HCT116 (cell line): ENCODE measurements at regions not wholly inside any gene's neighbourhood (a gene's known extent, or its start where the extent isn't known, plus 50 kb on each side); places are given as distances from the start of the nearest gene placed in this dataset.

Source experiments
- ATAC-seq: fragments of 200-7000 bp; cut with Tn5 transposase; 2 replicates; pipeline ENCODE4 v1.9.1; 2020; ENCODE audit warnings: mild to moderate bottlenecking, moderate library complexity
- BruUV-seq: library from RNA; stranded (reverse); fragments of 400-500 nt; replicated peaks from 2 replicates; lab custom pipeline; 2021; lab: Mats Ljungman, UMichigan
- CTCF ChIA-PET: fragments of 300-600 bp; sonication (Branson Sonifier 250); formaldehyde crosslinking; loops from one replicate; lab custom pipeline; 2021; ENCODE audit warnings: antibody characterized with exemption; lab: Charles Lee
- POLR2A ChIA-PET: fragments of 300-600, 350-600 bp; sonication (Branson Sonifier 250); formaldehyde crosslinking; loops from one replicate; lab custom pipeline; 2021; ENCODE audit warnings: antibody characterized with exemption; lab: Charles Lee
- RAD21 ChIA-PET, 2 experiments: fragments of 300-600 bp; sonication (Branson Sonifier 250); formaldehyde crosslinking; loops; one replicate each; lab custom pipeline; 2023; ENCODE audit warnings: low total read pairs in 2 of 2; ENCODE audit not compliant: uncharacterized antibody in 2 of 2, unreplicated experiment in 2 of 2, low non-redundant PET in 1 of 2; lab: Charles Lee
- DNase-seq: peaks from one replicate; pipeline ENCODE4 v3.0.0-alpha.2; 2010; ENCODE audit warnings: low read depth, low spot score
- H2AFZ ChIP-seq: fragments of 200-600 bp; shearing (Covaris generic), sonication (generic); 2 replicates; pipeline ENCODE4 v1.6.1; 2017; ENCODE audit warnings: low read depth, mixed run types, mixed read lengths, antibody characterized with exemption, low read length; ENCODE audit not compliant: poor library complexity, severe bottlenecking
- H3K27ac ChIP-seq: 2 replicates; pipeline ENCODE4 v1.5.1; 2012; ENCODE audit warnings: low read depth, low read length
- H3K27me3 ChIP-seq: fragments of 200-600 bp; sonication (generic); 2 replicates; pipeline ENCODE4 v1.6.1; 2016; ENCODE audit warnings: mixed run types, low read length, mixed read lengths; ENCODE audit not compliant: insufficient read depth
- H3K36me3 ChIP-seq, 2 experiments: fragments of 200-500 bp in 1 of 2; fragments of 200-600 bp in 1 of 2; sonication (Bioruptor generic) in 1 of 2; sonication (generic) in 1 of 2; 2 replicates each; pipeline versions ENCODE4 v1.5.1 to v1.6.1; 2014 to 2016; ENCODE audit warnings: low read length in 2 of 2, inconsistent platforms in 1 of 2, mixed read lengths in 1 of 2, mixed run types in 1 of 2; ENCODE audit not compliant: insufficient read depth in 2 of 2, control insufficient read depth in 1 of 2
- H3K4me1 ChIP-seq, 2 experiments: fragments of 200-600 bp in 1 of 2; sonication (generic) in 1 of 2; 2 replicates each; pipeline versions ENCODE4 v1.5.1 to v1.6.1; 2012 to 2017; ENCODE audit warnings: low read length in 2 of 2, inconsistent platforms in 1 of 2, mild to moderate bottlenecking in 1 of 2, mixed read lengths in 1 of 2, mixed run types in 1 of 2, moderate library complexity in 1 of 2; ENCODE audit not compliant: insufficient read depth in 2 of 2, control insufficient read depth in 1 of 2
- H3K4me2 ChIP-seq: fragments of 200-600 bp; sonication (generic); 2 replicates; pipeline ENCODE4 v1.6.1; 2017; ENCODE audit warnings: mixed run types, low read length, mixed read lengths
- H3K4me3 ChIP-seq, 2 experiments: fragments of 200-600 bp in 1 of 2; sonication (generic) in 1 of 2; replicated peaks in 1 of 2; 2 replicates each; pipeline ENCODE4 v1.5.1; 2011 to 2016; ENCODE audit warnings: low read length in 2 of 2, control low read depth in 1 of 2, low read depth in 1 of 2, mild to moderate bottlenecking in 1 of 2, mixed read lengths in 1 of 2, mixed run types in 1 of 2
- H3K79me2 ChIP-seq: fragments of 200-600 bp; sonication (generic); 2 replicates; pipeline ENCODE4 v1.6.1; 2017; ENCODE audit warnings: mild to moderate bottlenecking, mixed run types, low read length, moderate library complexity, mixed read lengths; ENCODE audit not compliant: insufficient read depth
- H3K9ac ChIP-seq: fragments of 200-600 bp; sonication (generic); 2 replicates; pipeline ENCODE4 v1.6.1; 2016; ENCODE audit warnings: low read length, mixed read lengths
- H3K9me2 ChIP-seq: fragments of 200-600 bp; sonication (generic), shearing (Covaris generic); 2 replicates; pipeline ENCODE4 v1.6.1; 2017; ENCODE audit warnings: mixed run types, mild to moderate bottlenecking, moderate library complexity; ENCODE audit not compliant: insufficient read depth
- H3K9me3 ChIP-seq, 2 experiments: fragments of 200-500 bp in 1 of 2; fragments of 200-600 bp in 1 of 2; sonication (Bioruptor generic) in 1 of 2; sonication (generic) in 1 of 2; 2 replicates each; pipeline ENCODE4 v1.6.1; 2014 to 2017; ENCODE audit warnings: low read length in 2 of 2, mixed read lengths in 2 of 2, inconsistent platforms in 1 of 2, low read depth in 1 of 2, mild to moderate bottlenecking in 1 of 2, mixed run types in 1 of 2, moderate library complexity in 1 of 2; ENCODE audit not compliant: control insufficient read depth in 1 of 2, insufficient read depth in 1 of 2
- H4K20me1 ChIP-seq: fragments of 200-600 bp; sonication (generic), shearing (Covaris generic); 2 replicates; pipeline ENCODE4 v1.6.1; 2017; ENCODE audit warnings: mixed run types, mild to moderate bottlenecking, moderate library complexity; ENCODE audit not compliant: insufficient read depth
- CBX3 ChIP-seq: IDR thresholded peaks from 2 replicates; pipeline ENCODE4 v1.6.1; 2012; ENCODE audit warnings: low read depth
- CEBPB ChIP-seq: IDR thresholded peaks from 2 replicates; pipeline ENCODE4 v1.6.1; 2012; ENCODE audit warnings: low read depth
- ELF1 ChIP-seq: IDR thresholded peaks from 2 replicates; pipeline ENCODE4 v1.6.1; 2012; ENCODE audit warnings: low read depth, borderline replicate concordance
- EZH2 ChIP-seq: fragments of 200-600 bp; sonication (generic); IDR thresholded peaks from 2 replicates; pipeline ENCODE4 v1.6.1; 2017; ENCODE audit warnings: antibody characterized with exemption, mixed run types
- JUND ChIP-seq: IDR thresholded peaks from 2 replicates; pipeline ENCODE4 v1.6.1; 2012
- POLR2A ChIP-seq: IDR thresholded peaks from 2 replicates; pipeline ENCODE4 v1.7.0; 2011; ENCODE audit warnings: borderline replicate concordance; ENCODE audit not compliant: insufficient read depth, insufficient read length; ENCODE audit errors: extremely low read depth
- POLR2AphosphoS5 ChIP-seq: IDR thresholded peaks from 2 replicates; pipeline ENCODE4 v1.6.1; 2011; ENCODE audit warnings: mild to moderate bottlenecking, low read depth, low read length, moderate library complexity
- RAD21 ChIP-seq: IDR thresholded peaks from 2 replicates; pipeline ENCODE4 v1.6.1; 2012; ENCODE audit warnings: low read depth, mild to moderate bottlenecking
- SP1 ChIP-seq: IDR thresholded peaks from 2 replicates; pipeline ENCODE4 v1.6.1; 2012; ENCODE audit warnings: low read depth
- SRF ChIP-seq: IDR thresholded peaks from 2 replicates; pipeline ENCODE4 v1.6.1; 2012; ENCODE audit warnings: low read depth
- TCF7L2 ChIP-seq: IDR thresholded peaks from 2 replicates; pipeline ENCODE4 v1.7.0; 2011; ENCODE audit warnings: borderline replicate concordance, inconsistent platforms; ENCODE audit not compliant: insufficient read depth, insufficient read length; ENCODE audit errors: extremely low read depth
- YY1 ChIP-seq: IDR thresholded peaks from 2 replicates; pipeline ENCODE4 v1.6.1; 2011; ENCODE audit warnings: low read length, low read depth, moderate library complexity, mild to moderate bottlenecking; ENCODE audit not compliant: insufficient replicate concordance; ENCODE audit errors: extremely low read depth
- ZFX ChIP-seq: fragments of 450-650 bp; IDR thresholded peaks from 2 replicates; pipeline ENCODE4 v1.6.1; 2017
- ZNF274 ChIP-seq: fragments of 200-500 bp; sonication (Bioruptor generic); IDR thresholded peaks from 2 replicates; pipeline ENCODE4 v1.6.1; 2014; ENCODE audit warnings: mild to moderate bottlenecking, low read depth, low read length, inconsistent platforms
- intact Hi-C: fragments of 100-400 bp; cut with micrococcal nuclease; formaldehyde crosslinking; loops from 2 replicates; pipeline ENCODE4 v1.10.0; 2022
- TF ChIP-seq, protein P1 (sequence below): IDR thresholded peaks from 2 replicates; pipeline ENCODE4 v1.6.1; 2012
- TF ChIP-seq, protein P2 (sequence below), 3 experiments: fragments of 200-600 bp in 1 of 3; sonication (generic) in 1 of 3; IDR thresholded peaks in 2 of 3; conservative IDR thresholded peaks in 1 of 3; 2 replicates each; pipeline ENCODE4 v1.5.1; 2012 to 2017; ENCODE audit warnings: low read depth in 2 of 3, low read length in 2 of 3, antibody characterized with exemption in 1 of 3, borderline replicate concordance in 1 of 3, control low read depth in 1 of 3, mild to moderate bottlenecking in 1 of 3, mixed read lengths in 1 of 3, mixed run types in 1 of 3, moderate library complexity in 1 of 3; ENCODE audit not compliant: insufficient read depth in 1 of 3
- TF ChIP-seq, protein P3 (sequence below): IDR thresholded peaks from 2 replicates; pipeline ENCODE4 v1.6.1; 2012; ENCODE audit warnings: low read depth
- TF ChIP-seq, protein P4 (sequence below): IDR thresholded peaks from 2 replicates; pipeline ENCODE4 v1.6.1; 2012
- TF ChIP-seq, protein P5 (sequence below): IDR thresholded peaks from 2 replicates; pipeline ENCODE4 v1.6.1; 2011; ENCODE audit warnings: mild to moderate bottlenecking, low read length, moderate library complexity; ENCODE audit not compliant: insufficient replicate concordance; ENCODE audit errors: extremely low read depth

DNA sequence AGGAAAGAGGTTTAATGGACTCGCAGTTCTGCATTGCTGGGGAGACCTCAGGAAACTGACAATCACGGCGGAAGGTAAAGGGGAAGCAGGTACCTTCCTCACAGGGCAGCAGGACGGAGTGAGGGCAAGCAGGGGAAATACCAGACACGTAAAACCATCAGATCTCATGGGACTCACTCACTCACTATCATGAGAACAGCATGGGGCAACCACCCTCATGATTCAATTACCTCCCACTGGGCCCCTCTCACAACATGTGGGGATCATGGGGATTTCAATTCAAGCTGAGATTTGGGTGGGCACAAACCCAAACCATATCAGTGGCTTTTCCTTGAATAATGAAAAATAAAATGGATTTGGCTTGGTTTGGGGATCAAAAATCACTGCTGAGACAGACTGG is 380.5 kb downstream of the VRK1 start:
- peaks cover 17 to 51% of the 10 kb centered on the region in 2 experiments for H3K4me1 ChIP-seq
- peak overlapping the region; percentile 36; the same call in 1 of the 2 replicates for H3K4me2 ChIP-seq
- no peak for ATAC-seq
- CTCF ChIA-PET = interaction anchor here (1.0 kb wide), 1 partner anchor 122 kb away, joined by 6 read pairs; no protein-coding TSS in a partner anchor
- no peak overlapping the region for H3K27ac ChIP-seq
- TF ChIP-seq TCF7L2 (no peak), CEBPB (no peak), SP1 (no peak), ELF1 (no peak), POLR2AphosphoS5 (no peak), ZNF274 (no peak), EZH2 (no peak), CBX3 (no peak), SRF (no peak), YY1 (no peak), ZFX (no peak), RAD21 (no peak), JUND (no peak), POLR2A (no peak)
- TF ChIP-seq, protein P1, sequence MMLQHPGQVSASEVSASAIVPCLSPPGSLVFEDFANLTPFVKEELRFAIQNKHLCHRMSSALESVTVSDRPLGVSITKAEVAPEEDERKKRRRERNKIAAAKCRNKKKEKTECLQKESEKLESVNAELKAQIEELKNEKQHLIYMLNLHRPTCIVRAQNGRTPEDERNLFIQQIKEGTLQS = no peak
- TF ChIP-seq, protein P2, sequence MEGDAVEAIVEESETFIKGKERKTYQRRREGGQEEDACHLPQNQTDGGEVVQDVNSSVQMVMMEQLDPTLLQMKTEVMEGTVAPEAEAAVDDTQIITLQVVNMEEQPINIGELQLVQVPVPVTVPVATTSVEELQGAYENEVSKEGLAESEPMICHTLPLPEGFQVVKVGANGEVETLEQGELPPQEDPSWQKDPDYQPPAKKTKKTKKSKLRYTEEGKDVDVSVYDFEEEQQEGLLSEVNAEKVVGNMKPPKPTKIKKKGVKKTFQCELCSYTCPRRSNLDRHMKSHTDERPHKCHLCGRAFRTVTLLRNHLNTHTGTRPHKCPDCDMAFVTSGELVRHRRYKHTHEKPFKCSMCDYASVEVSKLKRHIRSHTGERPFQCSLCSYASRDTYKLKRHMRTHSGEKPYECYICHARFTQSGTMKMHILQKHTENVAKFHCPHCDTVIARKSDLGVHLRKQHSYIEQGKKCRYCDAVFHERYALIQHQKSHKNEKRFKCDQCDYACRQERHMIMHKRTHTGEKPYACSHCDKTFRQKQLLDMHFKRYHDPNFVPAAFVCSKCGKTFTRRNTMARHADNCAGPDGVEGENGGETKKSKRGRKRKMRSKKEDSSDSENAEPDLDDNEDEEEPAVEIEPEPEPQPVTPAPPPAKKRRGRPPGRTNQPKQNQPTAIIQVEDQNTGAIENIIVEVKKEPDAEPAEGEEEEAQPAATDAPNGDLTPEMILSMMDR (IDR thresholded peaks at IDR 0.05 in 2 of 3, conservative IDR thresholded peaks at IDR 0.05 in 1 of 3; ENCODE audit: borderline replicate concordance in 1 of 3, insufficient read depth in 1 of 3, low read depth in 2 of 3, low read length in 2 of 3) = no peak
- TF ChIP-seq, protein P3, sequence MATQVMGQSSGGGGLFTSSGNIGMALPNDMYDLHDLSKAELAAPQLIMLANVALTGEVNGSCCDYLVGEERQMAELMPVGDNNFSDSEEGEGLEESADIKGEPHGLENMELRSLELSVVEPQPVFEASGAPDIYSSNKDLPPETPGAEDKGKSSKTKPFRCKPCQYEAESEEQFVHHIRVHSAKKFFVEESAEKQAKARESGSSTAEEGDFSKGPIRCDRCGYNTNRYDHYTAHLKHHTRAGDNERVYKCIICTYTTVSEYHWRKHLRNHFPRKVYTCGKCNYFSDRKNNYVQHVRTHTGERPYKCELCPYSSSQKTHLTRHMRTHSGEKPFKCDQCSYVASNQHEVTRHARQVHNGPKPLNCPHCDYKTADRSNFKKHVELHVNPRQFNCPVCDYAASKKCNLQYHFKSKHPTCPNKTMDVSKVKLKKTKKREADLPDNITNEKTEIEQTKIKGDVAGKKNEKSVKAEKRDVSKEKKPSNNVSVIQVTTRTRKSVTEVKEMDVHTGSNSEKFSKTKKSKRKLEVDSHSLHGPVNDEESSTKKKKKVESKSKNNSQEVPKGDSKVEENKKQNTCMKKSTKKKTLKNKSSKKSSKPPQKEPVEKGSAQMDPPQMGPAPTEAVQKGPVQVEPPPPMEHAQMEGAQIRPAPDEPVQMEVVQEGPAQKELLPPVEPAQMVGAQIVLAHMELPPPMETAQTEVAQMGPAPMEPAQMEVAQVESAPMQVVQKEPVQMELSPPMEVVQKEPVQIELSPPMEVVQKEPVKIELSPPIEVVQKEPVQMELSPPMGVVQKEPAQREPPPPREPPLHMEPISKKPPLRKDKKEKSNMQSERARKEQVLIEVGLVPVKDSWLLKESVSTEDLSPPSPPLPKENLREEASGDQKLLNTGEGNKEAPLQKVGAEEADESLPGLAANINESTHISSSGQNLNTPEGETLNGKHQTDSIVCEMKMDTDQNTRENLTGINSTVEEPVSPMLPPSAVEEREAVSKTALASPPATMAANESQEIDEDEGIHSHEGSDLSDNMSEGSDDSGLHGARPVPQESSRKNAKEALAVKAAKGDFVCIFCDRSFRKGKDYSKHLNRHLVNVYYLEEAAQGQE = no peak
- TF ChIP-seq, protein P4, sequence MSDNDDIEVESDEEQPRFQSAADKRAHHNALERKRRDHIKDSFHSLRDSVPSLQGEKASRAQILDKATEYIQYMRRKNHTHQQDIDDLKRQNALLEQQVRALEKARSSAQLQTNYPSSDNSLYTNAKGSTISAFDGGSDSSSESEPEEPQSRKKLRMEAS = no peak
- TF ChIP-seq, protein P5, sequence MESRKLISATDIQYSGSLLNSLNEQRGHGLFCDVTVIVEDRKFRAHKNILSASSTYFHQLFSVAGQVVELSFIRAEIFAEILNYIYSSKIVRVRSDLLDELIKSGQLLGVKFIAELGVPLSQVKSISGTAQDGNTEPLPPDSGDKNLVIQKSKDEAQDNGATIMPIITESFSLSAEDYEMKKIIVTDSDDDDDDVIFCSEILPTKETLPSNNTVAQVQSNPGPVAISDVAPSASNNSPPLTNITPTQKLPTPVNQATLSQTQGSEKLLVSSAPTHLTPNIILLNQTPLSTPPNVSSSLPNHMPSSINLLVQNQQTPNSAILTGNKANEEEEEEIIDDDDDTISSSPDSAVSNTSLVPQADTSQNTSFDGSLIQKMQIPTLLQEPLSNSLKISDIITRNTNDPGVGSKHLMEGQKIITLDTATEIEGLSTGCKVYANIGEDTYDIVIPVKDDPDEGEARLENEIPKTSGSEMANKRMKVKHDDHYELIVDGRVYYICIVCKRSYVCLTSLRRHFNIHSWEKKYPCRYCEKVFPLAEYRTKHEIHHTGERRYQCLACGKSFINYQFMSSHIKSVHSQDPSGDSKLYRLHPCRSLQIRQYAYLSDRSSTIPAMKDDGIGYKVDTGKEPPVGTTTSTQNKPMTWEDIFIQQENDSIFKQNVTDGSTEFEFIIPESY = no peak
- no peak for DNase-seq
- RAD21 ChIA-PET = no interaction called here
- no peak overlapping the region for H3K9ac ChIP-seq
- no peaks in the 10 kb centered on the region for H3K9me3 ChIP-seq
- H3K4me3 ChIP-seq = no peak overlapping the region
- no TSS peak for BruUV-seq
- H3K27me3 ChIP-seq = no peaks in the 10 kb centered on the region
- POLR2A ChIA-PET = no interaction called here
- intact Hi-C loops = loop anchor here (1.0 to 2.0 kb wide), 2 partner anchors 96 to 407 kb away; no protein-coding TSS in a partner anchor
- H3K9me2 ChIP-seq = no peaks in the 10 kb centered on the region
- H2AFZ ChIP-seq = peak overlapping the region; percentile 91
- H3K36me3 ChIP-seq = no peaks in the 10 kb centered on the region
- no peaks in the 10 kb centered on the region for H3K79me2 ChIP-seq
- no peaks in the 10 kb centered on the region for H4K20me1 ChIP-seq
